Gastroesophageal sphincter (tissue), 3 donors: ENCODE measurements at regions not wholly inside any gene's neighbourhood (a gene's known extent, or its start where the extent isn't known, plus 50 kb on each side); places are given as distances from the start of the nearest gene placed in this dataset.

Source experiments
- EP300 ChIP-seq: sonication (generic); formaldehyde crosslinking; IDR thresholded peaks from one replicate; pipeline ENCODE4 v1.6.1; 2017; ENCODE audit warnings: antibody characterized with exemption, mild to moderate bottlenecking
- POLR2A ChIP-seq, 2 donors: fragments of 450-650 bp; IDR thresholded peaks; one replicate each; pipeline ENCODE4 v1.6.1; 2017; ENCODE audit warnings: antibody characterized with exemption in 2 of 2, mild to moderate bottlenecking in 2 of 2, moderate library complexity in 1 of 2
- POLR2AphosphoS5 ChIP-seq: sonication (generic); formaldehyde crosslinking; IDR thresholded peaks from one replicate; pipeline ENCODE4 v1.6.1; 2017; ENCODE audit warnings: antibody characterized with exemption
- TF ChIP-seq, protein P1 (sequence below), 4 experiments: fragments of 200-600 bp in 2 of 4; fragments of 450-650 bp in 2 of 4; sonication (generic) in 1 of 4; IDR thresholded peaks; one replicate each; pipeline ENCODE4 v1.5.1; 2017 to 2019; ENCODE audit warnings: antibody characterized with exemption in 4 of 4, mild to moderate bottlenecking in 2 of 4, moderate library complexity in 2 of 4

DNA sequence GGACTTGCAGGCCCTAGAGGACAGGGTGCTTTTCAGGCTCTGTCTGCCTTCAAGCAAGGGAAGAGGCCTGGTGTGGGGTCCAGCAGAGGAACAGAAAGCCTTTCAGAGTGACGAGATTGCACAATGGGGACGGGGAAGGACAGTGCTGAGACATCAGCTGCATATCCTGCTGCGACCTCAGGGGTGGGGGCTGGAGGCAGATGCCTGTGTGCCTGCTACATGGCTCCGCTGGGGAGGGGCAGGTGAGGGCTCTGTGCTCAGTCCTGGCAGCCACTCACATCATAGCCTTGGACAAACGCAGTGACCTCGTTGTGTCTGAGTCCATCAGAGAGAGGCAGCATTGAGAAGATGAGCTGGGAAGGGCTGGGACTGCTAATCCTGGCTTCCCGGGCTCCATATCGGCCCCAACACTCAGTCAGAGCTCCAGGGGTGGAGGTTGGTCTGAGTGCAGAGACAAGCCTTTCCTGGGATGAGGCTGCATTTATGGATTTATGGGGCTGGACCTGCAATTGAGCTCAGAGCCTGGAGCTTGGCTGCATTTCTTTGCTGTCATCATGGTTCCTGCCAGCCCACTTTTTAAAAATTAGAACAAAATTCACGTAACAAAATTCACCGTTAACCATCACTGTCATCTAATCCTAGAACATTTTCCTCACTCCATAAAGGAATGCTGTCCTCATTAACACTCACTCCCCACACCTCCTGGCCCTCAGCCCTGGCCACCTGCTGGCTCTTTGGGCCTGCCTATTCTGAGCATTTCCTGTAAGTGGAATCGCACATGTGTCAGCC, 196.9 kb upstream of the SLC24A3 start:
- TF ChIP-seq EP300 (no peak), POLR2A (IDR thresholded peaks at IDR 0.05) (no peak), POLR2AphosphoS5 (no peak)
- TF ChIP-seq, protein P1, sequence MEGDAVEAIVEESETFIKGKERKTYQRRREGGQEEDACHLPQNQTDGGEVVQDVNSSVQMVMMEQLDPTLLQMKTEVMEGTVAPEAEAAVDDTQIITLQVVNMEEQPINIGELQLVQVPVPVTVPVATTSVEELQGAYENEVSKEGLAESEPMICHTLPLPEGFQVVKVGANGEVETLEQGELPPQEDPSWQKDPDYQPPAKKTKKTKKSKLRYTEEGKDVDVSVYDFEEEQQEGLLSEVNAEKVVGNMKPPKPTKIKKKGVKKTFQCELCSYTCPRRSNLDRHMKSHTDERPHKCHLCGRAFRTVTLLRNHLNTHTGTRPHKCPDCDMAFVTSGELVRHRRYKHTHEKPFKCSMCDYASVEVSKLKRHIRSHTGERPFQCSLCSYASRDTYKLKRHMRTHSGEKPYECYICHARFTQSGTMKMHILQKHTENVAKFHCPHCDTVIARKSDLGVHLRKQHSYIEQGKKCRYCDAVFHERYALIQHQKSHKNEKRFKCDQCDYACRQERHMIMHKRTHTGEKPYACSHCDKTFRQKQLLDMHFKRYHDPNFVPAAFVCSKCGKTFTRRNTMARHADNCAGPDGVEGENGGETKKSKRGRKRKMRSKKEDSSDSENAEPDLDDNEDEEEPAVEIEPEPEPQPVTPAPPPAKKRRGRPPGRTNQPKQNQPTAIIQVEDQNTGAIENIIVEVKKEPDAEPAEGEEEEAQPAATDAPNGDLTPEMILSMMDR (IDR thresholded peaks at IDR 0.05), result no peak
